ENCODE measurements at regions not wholly inside any gene's neighbourhood (a gene's known extent, or its start where the extent isn't known, plus 50 kb on each side); places are given as distances from the start of the nearest gene placed in this dataset.
"Not testable (repeated sequence)": the region's sequence is repeated elsewhere in the genome, so short reads cannot be mapped to it uniquely, and the experiment has no call there.

GRCh38 chr5:130836729-130837649 lies 328.1 kb downstream of the HINT1 start:
- no peak for DNase-seq (ENCODE audit: low spot score)

GRCh38 chr5:130817598-130818384 lies 347.3 kb downstream of the HINT1 start:
- not testable (repeated sequence) for DNase-seq (ENCODE audit: low spot score)

GRCh38 chr5:130815246-130815645 lies 349.8 kb downstream of the HINT1 start:
- DNase-seq (ENCODE audit: low spot score) = no peak

- no peak for DNase-seq (ENCODE audit: low spot score)
Observed at GRCh38 chr5:130808691-130809090, 356.4 kb downstream of the HINT1 start.

GRCh38 chr5:130805648-130806047 lies 359.4 kb downstream of the HINT1 start:
- no peak for DNase-seq (ENCODE audit: low spot score)

GRCh38 chr5:130805036-130805435 lies 360.0 kb downstream of the HINT1 start:
- no peak for DNase-seq (ENCODE audit: low spot score)

- no peak for DNase-seq (ENCODE audit: low spot score)
Observed at GRCh38 chr5:130801963-130802362, 363.1 kb downstream of the HINT1 start.

GRCh38 chr5:130799015-130799414 lies 366.0 kb downstream of the HINT1 start:
- no peak for DNase-seq (ENCODE audit: low spot score)

GRCh38 chr5:130797303-130797702 lies 367.8 kb downstream of the HINT1 start:
- DNase-seq (ENCODE audit: low spot score) = no peak

- DNase-seq (ENCODE audit: low spot score) = no peak
Observed at GRCh38 chr5:130796902-130797301, 368.2 kb downstream of the HINT1 start.

GRCh38 chr5:130796032-130796431 lies 369.0 kb downstream of the HINT1 start:
- no peak for DNase-seq (ENCODE audit: low spot score)

GRCh38 chr5:130795037-130795436 lies 370.0 kb downstream of the HINT1 start:
- DNase-seq (ENCODE audit: low spot score) = no peak

- no peak for DNase-seq (ENCODE audit: low spot score)
Observed at GRCh38 chr5:130777794-130778193, 387.3 kb downstream of the HINT1 start.

GRCh38 chr5:130773813-130774212 lies 391.2 kb downstream of the HINT1 start:
- DNase-seq (ENCODE audit: low spot score) = no peak

- no peak for DNase-seq (ENCODE audit: low spot score)
Observed at GRCh38 chr5:130762031-130762430, 403.0 kb downstream of the HINT1 start.

GRCh38 chr5:130759061-130759460 lies 406.0 kb downstream of the HINT1 start:
- DNase-seq (ENCODE audit: low spot score) = no peak

- DNase-seq (ENCODE audit: low spot score) = no peak
Observed at GRCh38 chr5:130747556-130747955, 417.5 kb downstream of the HINT1 start.

GRCh38 chr5:130746641-130747040 lies 418.4 kb downstream of the HINT1 start:
- DNase-seq (ENCODE audit: low spot score) = not testable (repeated sequence)

GRCh38 chr5:130743092-130743491 lies 422.0 kb downstream of the HINT1 start:
- no peak for DNase-seq (ENCODE audit: low spot score)

- no peak for DNase-seq (ENCODE audit: low spot score)
Observed at GRCh38 chr5:130740047-130740569, 424.9 kb downstream of the HINT1 start.

- DNase-seq (ENCODE audit: low spot score) = no peak
Observed at GRCh38 chr5:130731839-130732238, 433.2 kb downstream of the HINT1 start.

- no peak for DNase-seq (ENCODE audit: low spot score)
Observed at GRCh38 chr5:130729541-130729940, 435.5 kb downstream of the HINT1 start.

- DNase-seq (ENCODE audit: low spot score) = no peak
Observed at GRCh38 chr5:130727830-130728229, 437.2 kb downstream of the HINT1 start.

All from ecto neural progenitor cell (in vitro differentiated cells).